HG03280 (cell line): ENCODE measurements at regions not wholly inside any gene's neighbourhood (a gene's known extent, or its start where the extent isn't known, plus 50 kb on each side); places are given as distances from the start of the nearest gene placed in this dataset.
"Not testable (repeated sequence)": the region's sequence is repeated elsewhere in the genome, so short reads cannot be mapped to it uniquely, and the experiment has no call there.

Experiments
- ATAC-seq: cut with Tn5 transposase; IDR thresholded peaks from one replicate; pipeline ENCODE4 v1.9.1; 2021; ENCODE audit warnings: mild to moderate bottlenecking, moderate library complexity; ENCODE audit not compliant: unreplicated experiment

GRCh38 chr17:13099089-13099735 lies 81.4 kb upstream of the ELAC2 start:
- ATAC-seq: no peak

GRCh38 chr17:13096291-13096690 lies 78.5 kb upstream of the ELAC2 start:
- no peak for ATAC-seq

- not testable (repeated sequence) for ATAC-seq
These were observed 74.2 kb upstream of the ELAC2 start for GRCh38 chr17:13092010-13092409.

GRCh38 chr17:13088666-13089065 lies 70.8 kb upstream of the ELAC2 start:
- ATAC-seq: no peak

GRCh38 chr17:13087802-13088201 lies 70.0 kb upstream of the ELAC2 start:
- no peak for ATAC-seq

GRCh38 chr17:13086142-13086769 lies 68.4 kb upstream of the ELAC2 start:
- no peak for ATAC-seq

- ATAC-seq: no peak
These were observed 67.8 kb upstream of the ELAC2 start for GRCh38 chr17:13085578-13085977.

DNA sequence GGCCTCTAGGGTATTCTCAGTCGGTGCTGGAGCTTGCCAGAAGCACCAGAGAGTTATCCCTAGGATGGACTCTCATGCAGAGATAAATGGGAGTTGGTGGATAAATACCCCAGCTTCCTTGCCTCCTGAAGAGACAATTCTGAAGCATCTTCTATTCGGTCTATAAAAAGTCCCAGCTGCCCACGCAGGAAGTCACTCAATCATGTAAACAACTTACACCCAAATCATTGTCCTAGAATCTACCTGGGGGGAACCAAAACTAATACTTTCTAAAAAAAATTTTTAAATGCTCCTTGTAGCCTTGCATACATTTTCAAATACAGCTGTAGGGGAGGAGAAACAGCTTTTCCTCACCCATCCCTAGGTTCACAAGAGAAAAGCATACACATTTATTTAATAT lies 66.6 kb upstream of the ELAC2 start:
- ATAC-seq: no peak

- ATAC-seq: no peak
These were observed 61.0 kb upstream of the ELAC2 start for GRCh38 chr17:13078591-13079385.

DNA sequence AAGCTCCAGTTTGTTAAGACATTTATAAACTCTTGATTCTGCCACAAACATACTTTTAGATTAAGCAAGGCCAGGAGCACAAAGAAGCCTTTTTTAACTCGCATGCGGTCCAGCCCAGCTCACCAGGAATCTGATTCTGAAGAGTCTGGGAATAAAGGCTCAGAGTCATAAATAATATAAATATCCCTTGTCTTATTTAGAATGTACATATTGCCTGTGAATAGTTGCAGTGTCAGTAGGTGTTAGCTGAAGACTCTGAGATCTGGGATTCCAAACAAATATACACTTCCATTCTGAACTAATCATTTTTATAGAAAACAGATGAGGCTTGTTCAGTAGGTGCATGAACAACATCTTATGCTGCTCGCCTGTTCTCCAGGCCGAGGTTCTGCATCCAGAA lies 59.1 kb upstream of the ELAC2 start:
- ATAC-seq: no peak

GRCh38 chr17:13074026-13074425 lies 56.2 kb upstream of the ELAC2 start:
- ATAC-seq: no peak

DNA sequence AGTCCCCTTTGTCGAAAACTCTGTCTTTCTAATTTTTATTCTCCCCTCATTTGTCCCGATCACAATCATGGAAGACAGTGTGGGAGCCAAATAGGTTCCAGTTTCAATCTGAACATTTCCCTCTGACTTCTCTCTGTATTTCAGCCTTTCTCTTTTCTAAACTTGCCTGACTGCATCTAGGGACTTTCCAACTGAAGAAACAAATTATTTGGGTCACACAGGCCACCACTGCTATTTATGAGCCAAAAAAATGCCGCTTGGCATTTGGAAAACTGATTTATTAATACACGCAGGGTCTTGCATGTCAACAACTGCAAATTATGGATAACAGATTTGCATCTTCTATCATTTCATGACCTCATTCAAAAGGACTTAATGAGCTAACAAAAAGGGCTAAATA lies 55.2 kb upstream of the ELAC2 start:
- ATAC-seq: no peak

DNA sequence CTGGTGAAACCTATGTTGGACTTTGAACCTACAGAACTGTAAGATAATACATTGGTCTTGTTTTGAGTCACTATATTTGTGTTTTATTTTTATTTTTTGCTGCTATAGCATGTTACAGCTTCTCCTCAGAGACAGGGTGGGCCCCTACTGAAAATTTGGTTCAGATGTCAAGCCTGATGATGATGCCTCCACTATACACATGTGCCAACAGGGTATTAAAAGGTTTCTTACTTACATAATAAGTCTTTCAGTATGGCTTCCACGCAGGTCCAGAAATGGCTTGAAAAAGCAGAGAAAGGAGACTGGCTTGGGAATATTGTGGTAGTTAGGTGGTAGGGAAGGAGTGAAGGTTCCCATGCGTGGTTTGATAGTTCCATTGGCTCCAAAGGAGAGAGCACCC lies 52.9 kb upstream of the ELAC2 start:
- ATAC-seq: no peak

GRCh38 chr17:13067629-13068303 lies 49.9 kb upstream of the ELAC2 start:
- ATAC-seq: no peak
